ENCODE measurements at regions not wholly inside any gene's neighbourhood (a gene's known extent, or its start where the extent isn't known, plus 50 kb on each side); places are given as distances from the start of the nearest gene placed in this dataset.

DNA sequence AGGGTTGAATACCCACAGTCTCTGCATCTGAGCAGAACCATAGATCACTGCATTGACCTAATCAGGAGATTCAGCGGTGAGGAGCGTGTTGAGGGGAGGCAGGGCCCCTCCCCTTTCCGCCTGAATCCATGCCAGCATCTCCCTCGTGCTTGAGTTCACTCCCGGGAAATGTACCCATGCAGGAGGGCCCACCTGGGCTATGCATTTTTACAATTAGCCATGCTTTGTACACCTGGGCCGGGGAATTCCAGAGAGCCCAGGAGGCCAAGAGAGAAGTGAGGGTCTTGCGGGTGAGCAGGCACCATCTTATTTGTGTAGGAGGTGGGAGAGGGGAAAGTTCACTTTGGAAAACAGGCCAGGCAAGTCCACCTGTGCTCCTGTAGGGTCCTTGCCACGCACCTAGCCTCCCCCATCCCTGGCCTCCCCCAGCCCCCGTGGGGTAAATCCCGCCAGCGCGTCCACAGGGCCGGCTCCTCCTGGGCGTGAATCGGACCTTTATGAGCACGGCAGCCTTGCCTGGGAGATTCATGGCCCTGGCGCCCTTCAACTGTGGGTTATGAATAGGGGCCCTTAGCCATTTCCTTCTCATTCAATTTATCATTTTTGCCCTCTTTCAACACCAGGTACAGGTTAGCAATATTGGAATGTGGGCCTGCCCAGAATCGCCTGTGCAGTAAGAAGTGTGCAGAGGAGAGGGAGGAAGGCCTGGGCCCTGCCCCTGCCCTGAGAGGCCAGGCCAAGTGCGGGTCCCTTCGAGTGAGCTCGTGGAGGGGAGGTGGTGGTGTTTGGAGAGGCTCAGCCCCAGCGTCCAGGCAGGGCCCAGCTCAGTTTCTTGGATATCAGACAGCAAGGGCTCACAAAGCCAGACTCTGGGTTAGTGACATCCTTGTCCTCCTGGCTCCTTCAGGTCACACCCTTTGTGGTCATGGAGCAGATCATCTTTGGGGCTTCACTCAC lies 84.4 kb upstream of the ACTRT2 start:
- intact Hi-C loops (cut with DNase I) = no loop called here
- Histone ChIP-seq H3K27ac (no peak overlapping the region), H3K4me1 (no peaks in the 10 kb centered on the region), H3K27me3 (ENCODE audit: insufficient read depth in 3 of 3, low read length in 2 of 3) (peaks cover 0 to 19% (median 3%) of the 10 kb centered on the region in 3 donors), H3K36me3 (ENCODE audit: insufficient read depth in 1 of 2, low read depth in 1 of 2) (no peaks in the 10 kb centered on the region), H3K9me3 (no peaks in the 10 kb centered on the region), H3K4me3 (no peak overlapping the region)
- DNase-seq = peak in 1 of 2 donors; percentile 26
- 66 to 75% (median 68%) methylated on average over 16 to 22 of the region's 22 CpGs for WGBS, 3 donors
- TF ChIP-seq, protein P1, sequence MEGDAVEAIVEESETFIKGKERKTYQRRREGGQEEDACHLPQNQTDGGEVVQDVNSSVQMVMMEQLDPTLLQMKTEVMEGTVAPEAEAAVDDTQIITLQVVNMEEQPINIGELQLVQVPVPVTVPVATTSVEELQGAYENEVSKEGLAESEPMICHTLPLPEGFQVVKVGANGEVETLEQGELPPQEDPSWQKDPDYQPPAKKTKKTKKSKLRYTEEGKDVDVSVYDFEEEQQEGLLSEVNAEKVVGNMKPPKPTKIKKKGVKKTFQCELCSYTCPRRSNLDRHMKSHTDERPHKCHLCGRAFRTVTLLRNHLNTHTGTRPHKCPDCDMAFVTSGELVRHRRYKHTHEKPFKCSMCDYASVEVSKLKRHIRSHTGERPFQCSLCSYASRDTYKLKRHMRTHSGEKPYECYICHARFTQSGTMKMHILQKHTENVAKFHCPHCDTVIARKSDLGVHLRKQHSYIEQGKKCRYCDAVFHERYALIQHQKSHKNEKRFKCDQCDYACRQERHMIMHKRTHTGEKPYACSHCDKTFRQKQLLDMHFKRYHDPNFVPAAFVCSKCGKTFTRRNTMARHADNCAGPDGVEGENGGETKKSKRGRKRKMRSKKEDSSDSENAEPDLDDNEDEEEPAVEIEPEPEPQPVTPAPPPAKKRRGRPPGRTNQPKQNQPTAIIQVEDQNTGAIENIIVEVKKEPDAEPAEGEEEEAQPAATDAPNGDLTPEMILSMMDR (IDR thresholded peaks at IDR 0.05) = no peak
- no peak for ATAC-seq

GRCh38 chr1:2937805-2938204 lies 83.5 kb upstream of the ACTRT2 start:
- intact Hi-C loops (cut with DNase I) = no loop called here
- DNase-seq (no peak), ATAC-seq (no peak)
- Histone ChIP-seq H3K4me1 (no peaks in the 10 kb centered on the region), H3K27me3 (ENCODE audit: insufficient read depth in 3 of 3, low read length in 2 of 3) (peaks cover 0 to 15% (median 0%) of the 10 kb centered on the region in 3 donors), H3K36me3 (ENCODE audit: insufficient read depth in 1 of 2, low read depth in 1 of 2) (no peaks in the 10 kb centered on the region), H3K4me3 (no peak overlapping the region), H3K9me3 (no peaks in the 10 kb centered on the region), H3K27ac (no peak overlapping the region)
- TF ChIP-seq, protein P1 (IDR thresholded peaks at IDR 0.05) = no peak
- WGBS, 3 donors = 43 to 88% (median 82%) methylated on average over 1 of the region's 1 CpG

DNA sequence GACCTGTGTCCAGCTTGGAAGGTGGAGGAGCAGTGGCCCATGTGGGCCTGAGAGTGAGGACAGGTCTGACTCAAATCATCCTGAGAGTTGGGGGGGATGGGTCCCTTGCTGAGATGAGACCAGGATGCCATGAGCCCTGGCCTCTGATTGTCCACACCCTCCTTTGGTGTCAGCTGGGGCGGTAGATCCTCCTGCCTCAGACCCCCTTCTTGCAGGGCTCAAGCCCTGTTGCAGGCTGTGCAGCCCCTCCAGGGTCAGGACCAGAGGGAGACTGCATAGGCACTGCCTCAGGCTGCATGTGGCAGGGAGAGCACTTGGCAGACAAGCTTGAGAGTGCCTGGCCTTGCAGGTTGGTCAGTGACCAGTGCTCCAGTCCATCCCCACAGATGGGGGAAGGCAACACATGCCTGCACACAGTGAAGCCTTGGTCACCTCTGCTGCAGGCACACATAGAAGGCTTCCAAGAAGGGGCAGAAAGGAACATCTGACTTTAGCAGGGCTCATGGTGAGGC lies 82.2 kb upstream of the ACTRT2 start:
- TF ChIP-seq, protein P1 (IDR thresholded peaks at IDR 0.05) = no peak
- ATAC-seq (no peak), DNase-seq (peak in 1 of 2 donors; percentile 32)
- Histone ChIP-seq H3K36me3 (ENCODE audit: insufficient read depth in 1 of 2, low read depth in 1 of 2) (no peaks in the 10 kb centered on the region), H3K27ac (no peak overlapping the region), H3K4me1 (no peaks in the 10 kb centered on the region), H3K27me3 (ENCODE audit: insufficient read depth in 3 of 3, low read length in 2 of 3) (peaks cover 0 to 2% (median 2%) of the 10 kb centered on the region in 3 donors), H3K9me3 (no peaks in the 10 kb centered on the region), H3K4me3 (no peak overlapping the region)
- intact Hi-C loops (cut with DNase I) = no loop called here
- 73 to 95% (median 81%) methylated on average over 1 of the region's 1 CpG for WGBS, 3 donors

DNA sequence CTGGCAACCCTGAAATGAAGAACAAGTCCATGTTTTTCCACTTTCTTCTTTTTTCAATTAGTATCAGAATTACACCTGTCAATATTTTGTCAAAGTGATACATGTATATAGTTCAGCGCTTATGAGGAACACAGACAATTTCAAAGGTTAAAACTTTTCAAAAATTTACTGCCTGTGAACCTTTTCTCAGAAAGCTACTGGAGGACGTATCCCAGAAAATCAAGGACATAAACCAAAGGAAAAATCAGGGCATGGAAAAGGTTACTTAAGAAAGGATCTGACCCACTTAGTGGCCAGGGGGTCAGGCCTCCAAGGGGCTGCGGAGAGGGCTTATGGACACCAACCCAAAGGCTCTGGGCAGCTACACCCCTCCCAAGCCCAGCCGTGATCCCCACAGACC lies 81.1 kb upstream of the ACTRT2 start:
- WGBS, 3 donors = 92 to 94% (median 93%) methylated on average over 4 of the region's 4 CpGs
- no peaks in the 10 kb centered on the region for H3K9me3 ChIP-seq
- ATAC-seq (no peak), DNase-seq (no peak)
- no peak overlapping the region for H3K4me3 ChIP-seq
- TF ChIP-seq, protein P1 (IDR thresholded peaks at IDR 0.05) = no peak
- no peak overlapping the region for H3K27ac ChIP-seq
- H3K36me3 ChIP-seq (ENCODE audit: insufficient read depth in 1 of 2, low read depth in 1 of 2) = no peaks in the 10 kb centered on the region
- intact Hi-C loops (cut with DNase I) = no loop called here
- H3K27me3 ChIP-seq (ENCODE audit: insufficient read depth in 3 of 3, low read length in 2 of 3) = peaks cover 0 to 3% (median 0%) of the 10 kb centered on the region in 3 donors
- no peaks in the 10 kb centered on the region for H3K4me1 ChIP-seq
